Fibroblast of skin of scalp (primary cell): ENCODE measurements at regions not wholly inside any gene's neighbourhood (a gene's known extent, or its start where the extent isn't known, plus 50 kb on each side); places are given as distances from the start of the nearest gene placed in this dataset.

ENCODE experiments used
- DNase-seq: peaks from one replicate; pipeline ENCODE4 v3.0.0-alpha.2; 2013

GRCh38 chr2:128925631-128926030, 607.0 kb upstream of the HS6ST1 start:
- no peak for DNase-seq

GRCh38 chr2:128930101-128930500, 611.4 kb upstream of the HS6ST1 start:
- no peak for DNase-seq

GRCh38 chr2:128940378-128940777, 621.7 kb upstream of the HS6ST1 start:
- no peak for DNase-seq

- DNase-seq: no peak
Measured at GRCh38 chr2:128941751-128942150, 623.1 kb upstream of the HS6ST1 start.

GRCh38 chr2:128949360-128949759, 630.7 kb upstream of the HS6ST1 start:
- DNase-seq: peak; percentile 33

GRCh38 chr2:128950758-128951157, 632.1 kb upstream of the HS6ST1 start:
- no peak for DNase-seq

- no peak for DNase-seq
Measured at GRCh38 chr2:128958241-128958640, 639.6 kb upstream of the HS6ST1 start.

- no peak for DNase-seq
Measured at GRCh38 chr2:128967646-128968045, 649.0 kb upstream of the HS6ST1 start.

GRCh38 chr2:128969374-128969773, 650.7 kb upstream of the HS6ST1 start:
- no peak for DNase-seq

GRCh38 chr2:128970332-128971116, 651.9 kb upstream of the HS6ST1 start:
- no peak for DNase-seq

GRCh38 chr2:128973566-128973965, 654.9 kb upstream of the HS6ST1 start:
- DNase-seq: no peak

GRCh38 chr2:128978212-128978611, 659.5 kb upstream of the HS6ST1 start:
- peak; percentile 6 for DNase-seq

- no peak for DNase-seq
Measured at GRCh38 chr2:128979182-128979581, 660.5 kb upstream of the HS6ST1 start.

- no peak for DNase-seq
Measured at GRCh38 chr2:128980475-128980874, 661.8 kb upstream of the HS6ST1 start.

GRCh38 chr2:128981353-128981752, 662.7 kb upstream of the HS6ST1 start:
- no peak for DNase-seq

GRCh38 chr2:128982001-128982400, 663.3 kb upstream of the HS6ST1 start:
- DNase-seq: no peak

- DNase-seq: no peak
Measured at GRCh38 chr2:128982670-128983069, 664.0 kb upstream of the HS6ST1 start.

GRCh38 chr2:128983094-128983493, 664.4 kb upstream of the HS6ST1 start:
- no peak for DNase-seq

- peak; percentile 3 for DNase-seq
Measured at GRCh38 chr2:128984081-128984480, 665.4 kb upstream of the HS6ST1 start.

- DNase-seq: no peak
Measured at GRCh38 chr2:128984855-128985254, 666.2 kb upstream of the HS6ST1 start.

- peak; percentile 16 for DNase-seq
Measured at GRCh38 chr2:128986026-128986715, 667.5 kb upstream of the HS6ST1 start.

- no peak for DNase-seq
Measured at GRCh38 chr2:128986867-128987268, 668.2 kb upstream of the HS6ST1 start.

- no peak for DNase-seq
Measured at GRCh38 chr2:128988326-128988725, 669.7 kb upstream of the HS6ST1 start.

- DNase-seq: no peak
Measured at GRCh38 chr2:128988967-128989366, 670.3 kb upstream of the HS6ST1 start.
